ENCODE measurements at regions not wholly inside any gene's neighbourhood (a gene's known extent, or its start where the extent isn't known, plus 50 kb on each side); places are given as distances from the start of the nearest gene placed in this dataset.

DNA sequence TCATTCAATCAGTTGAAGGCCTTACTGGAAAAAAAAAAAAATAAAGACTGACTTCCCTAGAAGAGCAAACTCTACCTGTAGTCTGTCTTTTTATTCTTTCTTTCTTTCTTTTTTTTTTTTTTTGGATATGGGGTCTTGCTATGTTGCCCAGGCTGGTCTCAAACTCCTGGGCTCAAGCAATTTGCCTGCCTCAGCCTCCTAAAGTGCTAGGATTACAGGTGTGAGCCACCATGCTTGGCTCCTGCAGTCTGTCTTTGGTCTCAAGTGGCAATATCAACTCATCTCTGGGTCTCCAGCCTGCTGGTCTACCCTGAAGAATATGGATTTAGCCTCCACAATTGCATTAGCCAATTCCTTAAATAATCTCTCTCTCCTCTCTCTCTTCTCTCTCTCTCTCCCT, 167.7 kb upstream of the P2RY1 start:
- TF ChIP-seq, protein P1, sequence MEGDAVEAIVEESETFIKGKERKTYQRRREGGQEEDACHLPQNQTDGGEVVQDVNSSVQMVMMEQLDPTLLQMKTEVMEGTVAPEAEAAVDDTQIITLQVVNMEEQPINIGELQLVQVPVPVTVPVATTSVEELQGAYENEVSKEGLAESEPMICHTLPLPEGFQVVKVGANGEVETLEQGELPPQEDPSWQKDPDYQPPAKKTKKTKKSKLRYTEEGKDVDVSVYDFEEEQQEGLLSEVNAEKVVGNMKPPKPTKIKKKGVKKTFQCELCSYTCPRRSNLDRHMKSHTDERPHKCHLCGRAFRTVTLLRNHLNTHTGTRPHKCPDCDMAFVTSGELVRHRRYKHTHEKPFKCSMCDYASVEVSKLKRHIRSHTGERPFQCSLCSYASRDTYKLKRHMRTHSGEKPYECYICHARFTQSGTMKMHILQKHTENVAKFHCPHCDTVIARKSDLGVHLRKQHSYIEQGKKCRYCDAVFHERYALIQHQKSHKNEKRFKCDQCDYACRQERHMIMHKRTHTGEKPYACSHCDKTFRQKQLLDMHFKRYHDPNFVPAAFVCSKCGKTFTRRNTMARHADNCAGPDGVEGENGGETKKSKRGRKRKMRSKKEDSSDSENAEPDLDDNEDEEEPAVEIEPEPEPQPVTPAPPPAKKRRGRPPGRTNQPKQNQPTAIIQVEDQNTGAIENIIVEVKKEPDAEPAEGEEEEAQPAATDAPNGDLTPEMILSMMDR (optimal IDR thresholded peaks at IDR 0.05 in 1 of 3, IDR thresholded peaks at IDR 0.05 in 1 of 3, conservative IDR thresholded peaks at IDR 0.05 in 1 of 3; ENCODE audit: extremely low read depth in 1 of 3, insufficient read depth in 2 of 3, low read length in 3 of 3): no peak
- no peak for TF ChIP-seq EZH2 (IDR thresholded peaks at IDR 0.05; ENCODE audit: low read length)

DNA sequence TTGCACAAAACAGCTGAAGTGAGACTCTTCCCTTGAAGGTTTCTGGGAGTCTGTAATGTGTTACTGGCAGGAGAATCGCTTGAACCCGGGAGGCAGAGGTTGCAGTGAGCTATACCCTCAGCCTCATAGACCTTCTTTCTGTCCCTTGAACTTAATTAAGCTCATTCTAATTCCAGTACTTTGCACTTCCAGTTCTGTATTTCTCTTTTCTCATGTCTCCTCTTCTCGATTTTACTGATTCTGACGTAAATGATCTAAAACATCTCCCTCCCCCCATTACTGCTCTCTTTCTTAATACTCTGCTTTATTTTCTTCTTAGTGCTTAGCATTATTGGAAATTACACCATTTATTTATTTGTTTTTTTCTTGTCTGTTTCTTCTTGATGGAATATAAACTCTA, 165.4 kb upstream of the P2RY1 start:
- Histone ChIP-seq H3K4me3 (ENCODE audit: control insufficient read depth in 2 of 3, extremely low read depth in 1 of 3, insufficient read depth in 2 of 3, low read depth in 1 of 3, low read length in 3 of 3) (no peak overlapping the region), H3K9me3 (ENCODE audit: control insufficient read depth, low read depth, low read length) (no peaks in the 10 kb centered on the region), H4K20me1 (ENCODE audit: control insufficient read depth, extremely low read depth, insufficient read depth, low read length) (no peaks in the 10 kb centered on the region), H3K9ac (ENCODE audit: control insufficient read depth, extremely low read depth, insufficient read depth, low read length) (no peak overlapping the region), H3K4me2 (ENCODE audit: control insufficient read depth, extremely low read depth, insufficient read depth, low read depth, low read length) (no peak overlapping the region), H3K4me1 (ENCODE audit: control insufficient read depth, extremely low read depth, insufficient read depth, low read length) (no peaks in the 10 kb centered on the region), H2AFZ (ENCODE audit: control insufficient read depth, low read length) (no peak overlapping the region), H3K9me1 (ENCODE audit: control insufficient read depth, extremely low read depth, insufficient read depth, low read length) (no peaks in the 10 kb centered on the region), H3K27ac (ENCODE audit: control insufficient read depth, insufficient read depth, low read length) (no peak overlapping the region), H3K27me3 (ENCODE audit: control insufficient read depth, extremely low read depth, insufficient read depth, low read length) (no peaks in the 10 kb centered on the region), H3K36me3 (ENCODE audit: control insufficient read depth in 2 of 2, extremely low read depth in 1 of 2, insufficient read depth in 2 of 2, low read length in 2 of 2) (no peaks in the 10 kb centered on the region), H3K79me2 (ENCODE audit: control insufficient read depth, insufficient read depth, low read length) (no peaks in the 10 kb centered on the region)
- dilution Hi-C loops (cut with MboI; ENCODE audit: extremely low pct_ligation_motif_present, low sequenced_read_pairs): no loop called here
- TF ChIP-seq, protein P1 (optimal IDR thresholded peaks at IDR 0.05 in 1 of 3, IDR thresholded peaks at IDR 0.05 in 1 of 3, conservative IDR thresholded peaks at IDR 0.05 in 1 of 3; ENCODE audit: extremely low read depth in 1 of 3, insufficient read depth in 2 of 3, low read length in 3 of 3): no peak
- no peak for TF ChIP-seq EZH2 (IDR thresholded peaks at IDR 0.05; ENCODE audit: low read length)
- FAIRE-seq (no peak), DNase-seq (ENCODE audit: low read depth, low spot score) (no peak)

More for the DNA sequence above, 167.7 kb upstream of the P2RY1 start:
- Histone ChIP-seq H2AFZ (ENCODE audit: control insufficient read depth, low read length) (no peak overlapping the region), H3K4me2 (ENCODE audit: control insufficient read depth, extremely low read depth, insufficient read depth, low read depth, low read length) (no peak overlapping the region), H3K36me3 (ENCODE audit: control insufficient read depth in 2 of 2, extremely low read depth in 1 of 2, insufficient read depth in 2 of 2, low read length in 2 of 2) (no peaks in the 10 kb centered on the region), H3K79me2 (ENCODE audit: control insufficient read depth, insufficient read depth, low read length) (no peaks in the 10 kb centered on the region), H3K9me1 (ENCODE audit: control insufficient read depth, extremely low read depth, insufficient read depth, low read length) (no peaks in the 10 kb centered on the region), H3K4me1 (ENCODE audit: control insufficient read depth, extremely low read depth, insufficient read depth, low read length) (no peaks in the 10 kb centered on the region), H4K20me1 (ENCODE audit: control insufficient read depth, extremely low read depth, insufficient read depth, low read length) (no peaks in the 10 kb centered on the region), H3K9ac (ENCODE audit: control insufficient read depth, extremely low read depth, insufficient read depth, low read length) (no peak overlapping the region), H3K27me3 (ENCODE audit: control insufficient read depth, extremely low read depth, insufficient read depth, low read length) (no peaks in the 10 kb centered on the region), H3K27ac (ENCODE audit: control insufficient read depth, insufficient read depth, low read length) (no peak overlapping the region), H3K9me3 (ENCODE audit: control insufficient read depth, low read depth, low read length) (no peaks in the 10 kb centered on the region), H3K4me3 (ENCODE audit: control insufficient read depth in 2 of 3, extremely low read depth in 1 of 3, insufficient read depth in 2 of 3, low read depth in 1 of 3, low read length in 3 of 3) (no peak overlapping the region)
- DNase-seq (ENCODE audit: low read depth, low spot score) (no peak), FAIRE-seq (no peak)
- dilution Hi-C loops (cut with MboI; ENCODE audit: extremely low pct_ligation_motif_present, low sequenced_read_pairs): no loop called here

All from keratinocyte (primary cell).